Ectodermal cell (in vitro differentiated cells): ENCODE measurements at regions not wholly inside any gene's neighbourhood (a gene's known extent, or its start where the extent isn't known, plus 50 kb on each side); places are given as distances from the start of the nearest gene placed in this dataset.
"Not testable (repeated sequence)": the region's sequence is repeated elsewhere in the genome, so short reads cannot be mapped to it uniquely, and the experiment has no call there.

ENCODE experiments used
- H3K27ac ChIP-seq: 2 replicates; pipeline ENCODE4 v1.7.0; 2013; ENCODE audit warnings: mild to moderate bottlenecking, low read depth, low read length; ENCODE audit not compliant: insufficient read depth, poor library complexity, severe bottlenecking
- H3K27me3 ChIP-seq: 2 replicates; pipeline ENCODE4 v1.7.0; 2013; ENCODE audit warnings: mild to moderate bottlenecking, low read length; ENCODE audit not compliant: insufficient read depth, control insufficient read depth, poor library complexity, severe bottlenecking
- H3K36me3 ChIP-seq: one replicate; pipeline ENCODE4 v1.7.0; 2013; ENCODE audit warnings: low read length; ENCODE audit not compliant: control insufficient read depth, insufficient read depth
- H3K4me1 ChIP-seq: one replicate; pipeline ENCODE4 v1.7.0; 2013; ENCODE audit warnings: low read length; ENCODE audit not compliant: control insufficient read depth, insufficient read depth
- H3K4me3 ChIP-seq: 2 replicates; pipeline ENCODE4 v1.7.0; 2013; ENCODE audit warnings: low read depth, low read length, control low read depth; ENCODE audit not compliant: insufficient read depth
- H3K9me3 ChIP-seq: 2 replicates; pipeline ENCODE4 v1.7.0; 2013; ENCODE audit warnings: mild to moderate bottlenecking, low read length, moderate library complexity; ENCODE audit not compliant: control insufficient read depth
- WGBS, 2 experiments: methylation state at CpG; one replicate each; pipeline ENCODE4 v1.1.7; 2013; ENCODE audit warnings: missing lambda C conversion rate in 2 of 2; 5-methylcytosine and 5-hydroxymethylcytosine counted together

DNA sequence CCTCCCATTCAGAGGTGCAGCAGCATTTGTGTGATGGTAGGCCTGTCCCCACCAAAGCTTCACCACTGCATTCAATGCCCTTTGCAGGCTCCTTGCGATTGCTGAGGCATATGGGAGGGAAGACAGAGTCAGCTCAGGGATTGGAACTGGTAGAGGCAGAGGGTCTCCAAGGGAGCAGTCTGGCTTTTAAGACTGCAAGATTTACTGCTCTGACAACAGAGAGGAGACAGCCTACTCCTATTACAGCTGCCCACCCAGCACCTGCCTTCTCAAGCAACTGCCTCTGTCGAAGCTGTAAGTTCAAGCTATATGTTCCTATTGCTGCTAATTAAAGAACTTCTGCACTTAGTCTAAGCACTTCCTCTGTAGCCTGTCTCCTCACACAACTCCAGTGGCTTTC is 481.8 kb downstream of the FGF13 start:
- 86 to 89% methylated on average over 1 to 2 of the region's 2 CpGs for WGBS, 2 experiments
- H3K9me3 ChIP-seq, result no peaks in the 10 kb centered on the region
- H3K4me1 ChIP-seq, result no peaks in the 10 kb centered on the region
- no peak overlapping the region for H3K4me3 ChIP-seq
- H3K27ac ChIP-seq, result no peak overlapping the region
- H3K27me3 ChIP-seq, result no peaks in the 10 kb centered on the region
- no peaks in the 10 kb centered on the region for H3K36me3 ChIP-seq

DNA sequence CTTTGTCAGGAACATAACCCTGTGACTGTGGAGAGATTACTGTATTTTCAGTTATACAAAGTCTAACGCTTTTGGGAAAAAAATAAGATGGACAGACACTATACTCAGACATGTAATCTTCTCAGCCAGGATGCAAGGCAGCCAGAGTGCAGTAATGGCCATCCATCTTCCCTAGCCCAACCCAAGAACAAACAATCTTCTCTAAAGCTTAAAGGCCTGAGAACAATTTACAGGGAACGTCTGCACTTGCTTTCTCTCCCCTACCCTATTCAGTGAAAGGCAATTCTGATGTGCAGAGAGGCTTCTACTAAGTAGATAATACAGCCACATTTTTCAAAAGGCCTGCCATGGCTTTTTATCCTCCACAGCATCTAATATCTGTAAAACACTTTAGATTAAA is 471.3 kb downstream of the FGF13 start:
- H3K27ac ChIP-seq, result no peak overlapping the region
- WGBS, 2 experiments, result 75 to 76% methylated on average over 2 of the region's 2 CpGs

DNA sequence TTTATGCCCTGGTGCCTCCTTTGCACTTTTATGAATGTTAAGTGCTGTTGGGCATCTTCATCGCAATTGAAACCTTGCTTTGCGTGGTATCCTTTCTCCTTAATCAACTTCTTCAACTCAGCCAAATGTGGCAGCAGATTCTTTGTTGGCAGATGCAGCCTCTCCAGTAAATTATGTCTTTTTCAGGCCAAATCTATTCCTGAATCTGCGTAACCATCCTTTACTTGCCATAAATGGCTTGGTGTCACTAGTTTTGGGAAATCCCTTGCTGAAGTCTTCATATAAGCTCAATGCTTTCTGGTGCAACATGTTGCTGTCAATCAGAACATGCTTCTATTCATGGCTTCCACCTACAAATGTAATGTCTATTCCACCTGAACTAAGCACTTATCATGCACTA is 457.5 kb downstream of the FGF13 start:
- Histone ChIP-seq H3K9me3 (no peaks in the 10 kb centered on the region), H3K27ac (no peak overlapping the region), H3K36me3 (no peaks in the 10 kb centered on the region), H3K4me3 (no peak overlapping the region), H3K27me3 (no peaks in the 10 kb centered on the region), H3K4me1 (no peaks in the 10 kb centered on the region)
- WGBS, 2 experiments, result 95 to 100% methylated on average over 3 of the region's 3 CpGs

More for the DNA sequence above, 471.3 kb downstream of the FGF13 start:
- Histone ChIP-seq H3K4me1 (no peaks in the 10 kb centered on the region), H3K36me3 (no peaks in the 10 kb centered on the region), H3K9me3 (no peaks in the 10 kb centered on the region), H3K27me3 (no peaks in the 10 kb centered on the region), H3K4me3 (no peak overlapping the region)

DNA sequence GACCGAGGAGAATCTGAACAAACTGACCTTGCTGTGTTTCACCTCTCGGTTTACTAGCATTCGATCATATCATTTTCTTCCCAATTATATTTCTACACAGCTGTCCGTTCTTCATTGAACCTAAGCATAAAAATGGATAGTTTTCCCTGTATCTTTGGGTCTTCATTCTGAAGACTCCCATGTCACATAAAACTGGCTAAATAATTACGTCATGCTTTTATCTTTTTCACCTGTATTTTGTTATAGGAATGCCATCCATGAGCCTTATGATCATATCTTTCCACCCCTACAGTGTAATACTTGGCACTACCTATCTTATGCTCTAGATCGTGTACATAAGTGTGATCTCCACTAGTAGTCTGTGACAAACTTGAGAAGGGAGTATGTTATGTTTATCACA is 456.1 kb downstream of the FGF13 start:
- Histone ChIP-seq H3K4me1 (no peaks in the 10 kb centered on the region), H3K27ac (no peak overlapping the region), H3K9me3 (no peaks in the 10 kb centered on the region), H3K36me3 (no peaks in the 10 kb centered on the region), H3K27me3 (no peaks in the 10 kb centered on the region), H3K4me3 (no peak overlapping the region)
- WGBS, 2 experiments, result 95% methylated on average over 5 of the region's 6 CpGs

DNA sequence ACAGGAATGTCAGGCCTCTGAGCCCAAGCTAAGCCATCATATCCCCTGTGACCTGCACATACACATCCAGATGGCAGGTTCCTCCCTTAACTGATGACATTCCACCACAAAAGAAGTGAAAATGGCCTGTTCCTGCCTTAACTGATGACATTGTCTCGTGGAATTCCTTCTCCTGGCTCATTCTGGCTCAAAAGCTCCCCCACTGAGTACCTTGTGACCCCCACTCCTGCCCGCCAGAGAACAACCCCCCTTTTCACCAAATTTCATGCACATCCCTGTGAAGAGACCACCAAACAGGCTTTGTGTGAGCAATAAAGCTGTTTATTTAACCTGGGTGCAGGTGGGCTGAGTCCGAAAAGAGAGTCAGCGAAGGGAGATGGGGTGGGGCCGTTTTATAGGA is 447.4 kb downstream of the FGF13 start:
- not testable (repeated sequence) for H3K36me3 ChIP-seq, H3K9me3 ChIP-seq, H3K4me1 ChIP-seq, H3K27me3 ChIP-seq, H3K4me3 ChIP-seq, H3K27ac ChIP-seq
- WGBS, 2 experiments, result 54 to 66% methylated on average over 4 to 5 of the region's 5 CpGs

DNA sequence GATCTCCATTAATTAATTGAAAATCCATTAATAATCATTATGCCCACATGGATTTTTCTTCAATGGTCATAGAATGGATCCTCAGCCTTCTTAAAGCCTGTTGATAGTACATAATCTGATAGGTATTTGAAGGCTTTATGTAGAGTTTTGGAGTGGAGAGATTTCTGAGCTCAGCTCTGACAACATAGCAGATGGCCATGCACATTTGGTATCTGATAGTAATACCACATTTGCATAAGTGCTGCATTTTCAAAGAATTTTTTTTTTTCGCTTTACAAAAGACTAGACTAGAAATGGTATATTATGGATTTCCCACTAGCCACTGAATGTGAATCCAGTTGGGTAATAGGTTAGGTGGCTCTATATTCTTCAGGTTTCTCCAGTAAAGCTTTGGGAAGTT is 440.6 kb downstream of the FGF13 start:
- H3K4me1 ChIP-seq, result no peaks in the 10 kb centered on the region
- H3K9me3 ChIP-seq, result no peaks in the 10 kb centered on the region
- 100% methylated on average over 1 of the region's 1 CpG; no CpG with 5 or more reads in 1 of the 2 experiments for WGBS, 2 experiments
- no peaks in the 10 kb centered on the region for H3K27me3 ChIP-seq
- H3K4me3 ChIP-seq, result no peak overlapping the region
- no peak overlapping the region for H3K27ac ChIP-seq
- H3K36me3 ChIP-seq, result no peaks in the 10 kb centered on the region

GRCh38 chrX:138282598-138283150 is 428.8 kb downstream of the FGF13 start:
- H3K9me3 ChIP-seq, H3K4me3 ChIP-seq, H3K27ac ChIP-seq, H3K36me3 ChIP-seq, H3K27me3 ChIP-seq, H3K4me1 ChIP-seq: not testable (repeated sequence)
- 90% methylated on average over 31 of the region's 31 CpGs for WGBS, 2 experiments

DNA sequence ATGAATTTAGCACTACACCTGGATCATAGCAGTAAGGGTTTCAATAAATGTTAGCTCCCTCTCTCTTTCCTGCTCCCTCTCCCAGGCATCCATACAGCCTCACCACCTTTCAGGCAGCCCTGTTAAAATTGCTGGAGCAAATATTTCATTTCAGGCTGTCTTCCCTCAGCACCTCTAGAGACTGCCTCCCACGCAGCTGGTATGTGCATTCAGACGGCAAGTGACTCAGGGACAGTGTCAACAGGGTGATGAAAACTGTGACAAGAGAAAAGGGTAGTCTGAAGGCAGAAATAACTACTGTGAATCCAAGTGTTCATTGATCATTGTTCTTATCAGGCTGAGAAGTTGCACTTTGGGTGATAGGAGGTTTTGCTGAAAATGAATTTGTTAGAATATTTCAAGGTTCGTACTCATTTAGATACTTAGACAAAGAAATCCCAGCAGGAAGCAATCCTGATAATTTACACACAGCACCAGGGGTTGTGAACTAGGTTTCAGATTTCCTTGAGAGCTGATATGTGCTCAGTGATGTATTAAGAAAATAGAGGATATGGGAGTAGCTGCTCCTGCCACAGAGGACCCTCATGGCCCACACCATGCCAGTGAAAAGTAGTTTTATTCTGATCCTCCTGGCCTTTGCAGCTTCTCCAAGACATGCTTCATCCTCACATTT is 424.2 kb downstream of the FGF13 start:
- H3K4me3 ChIP-seq, result no peak overlapping the region
- H3K4me1 ChIP-seq, result no peaks in the 10 kb centered on the region
- 14 to 35% methylated on average over 1 to 3 of the region's 3 CpGs for WGBS, 2 experiments
- no peaks in the 10 kb centered on the region for H3K27me3 ChIP-seq
- no peak overlapping the region for H3K27ac ChIP-seq
- H3K36me3 ChIP-seq, result no peaks in the 10 kb centered on the region
- no peaks in the 10 kb centered on the region for H3K9me3 ChIP-seq

DNA sequence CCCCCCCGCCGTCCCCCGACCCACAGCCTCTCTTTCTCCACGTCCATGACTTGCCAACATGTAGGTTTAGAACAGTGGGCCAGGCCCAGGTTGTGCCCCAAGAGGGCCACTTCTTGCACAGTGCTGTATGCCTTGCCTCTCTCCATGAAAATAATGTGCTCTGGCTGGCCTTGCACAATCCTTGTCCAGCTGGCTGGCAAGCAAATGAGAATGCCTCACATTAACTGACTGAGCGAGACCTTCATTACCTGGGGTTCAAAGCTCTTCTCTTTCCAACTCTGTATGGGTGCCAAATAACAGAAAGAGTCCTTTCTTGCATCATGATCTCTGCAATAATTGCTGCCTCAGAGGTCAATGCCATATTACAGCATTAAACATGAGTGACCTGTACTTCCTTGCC is 416.6 kb downstream of the FGF13 start:
- Histone ChIP-seq H3K27ac (no peak overlapping the region), H3K9me3 (no peaks in the 10 kb centered on the region), H3K4me3 (no peak overlapping the region), H3K4me1 (no peaks in the 10 kb centered on the region), H3K27me3 (no peaks in the 10 kb centered on the region), H3K36me3 (no peaks in the 10 kb centered on the region)
- 90 to 97% methylated on average over 5 of the region's 5 CpGs for WGBS, 2 experiments

DNA sequence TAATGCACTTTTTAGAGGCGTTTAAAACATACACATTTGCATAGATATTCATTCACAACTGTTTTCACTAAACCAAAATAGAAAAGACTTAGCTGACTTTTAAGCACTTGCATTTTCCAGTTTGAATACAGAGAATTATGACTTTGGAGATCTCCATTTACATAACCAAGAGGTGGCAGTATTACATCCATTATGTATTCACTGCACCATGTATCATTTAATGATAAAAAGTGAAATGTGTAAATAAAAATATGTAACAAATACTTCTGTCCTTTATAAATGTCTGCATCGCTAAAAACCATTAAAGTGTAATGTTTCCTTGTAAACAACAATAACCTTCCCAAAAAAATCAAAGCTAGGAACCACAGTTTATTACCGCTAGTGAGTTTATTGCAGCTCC is 413.2 kb downstream of the FGF13 start:
- Histone ChIP-seq H3K4me1 (no peaks in the 10 kb centered on the region), H3K27ac (no peak overlapping the region), H3K27me3 (no peaks in the 10 kb centered on the region), H3K36me3 (no peaks in the 10 kb centered on the region), H3K4me3 (no peak overlapping the region), H3K9me3 (no peaks in the 10 kb centered on the region)
- WGBS, 2 experiments, result 84 to 100% methylated on average over 2 to 3 of the region's 3 CpGs

- H3K36me3 ChIP-seq, result no peaks in the 10 kb centered on the region
- H3K4me1 ChIP-seq, result no peaks in the 10 kb centered on the region
- H3K9me3 ChIP-seq, result no peaks in the 10 kb centered on the region
- no peaks in the 10 kb centered on the region for H3K27me3 ChIP-seq
- H3K4me3 ChIP-seq, result no peak overlapping the region
- no peak overlapping the region for H3K27ac ChIP-seq
Observed at GRCh38 chrX:138345801-138346200, 365.7 kb downstream of the FGF13 start.
